COR-L47 (cell line): ENCODE measurements at regions not wholly inside any gene's neighbourhood (a gene's known extent, or its start where the extent isn't known, plus 50 kb on each side); places are given as distances from the start of the nearest gene placed in this dataset.

Experiments used
- DNase-seq: peaks from one replicate; lab custom pipeline; 2025; lab: John Stamatoyannopoulos, UW

DNA sequence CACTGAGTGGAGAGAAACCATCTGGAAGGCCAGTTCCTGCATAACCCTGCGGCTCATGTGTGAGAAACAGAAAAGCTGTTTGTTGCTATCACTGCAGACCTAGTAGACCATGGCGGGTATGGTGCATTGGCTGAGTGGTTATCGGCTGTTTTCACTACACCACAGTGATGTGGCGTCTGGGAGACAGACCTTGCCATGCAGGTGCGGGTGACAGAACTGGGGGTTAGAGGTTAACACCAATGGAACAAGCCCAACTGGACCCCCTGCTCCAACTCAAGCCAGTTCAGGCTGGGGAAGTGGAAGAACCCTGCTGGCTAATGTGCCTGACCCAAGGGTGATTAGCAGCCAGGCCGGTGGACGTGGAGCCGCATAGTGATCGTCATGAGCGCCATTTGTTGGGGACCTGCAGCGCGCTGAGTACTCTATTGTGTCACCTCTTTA is 91.9 kb downstream of the IRF8 start:
- no peak for DNase-seq

- no peak for DNase-seq
Observed at GRCh38 chr16:85991425-85991824, 92.5 kb downstream of the IRF8 start.

DNA sequence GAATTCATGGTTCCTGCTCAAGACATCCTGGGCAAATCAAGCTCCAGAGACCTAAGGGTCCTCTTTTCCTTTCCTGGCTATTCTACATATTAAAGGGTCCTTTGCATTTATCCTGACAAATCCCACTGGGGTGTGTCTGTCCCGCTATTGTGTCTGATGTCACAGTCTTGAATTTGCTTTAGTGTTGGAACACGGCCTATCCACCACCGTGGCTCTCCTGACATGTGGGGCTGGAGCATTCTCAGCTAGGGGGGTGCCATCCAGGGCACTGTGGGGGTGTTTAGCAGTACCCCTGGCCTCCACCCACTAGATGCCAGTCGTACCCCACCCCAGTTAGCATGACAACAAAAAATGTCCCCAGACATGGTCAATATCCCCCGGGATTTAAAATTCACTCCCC is 92.9 kb downstream of the IRF8 start:
- no peak for DNase-seq

DNA sequence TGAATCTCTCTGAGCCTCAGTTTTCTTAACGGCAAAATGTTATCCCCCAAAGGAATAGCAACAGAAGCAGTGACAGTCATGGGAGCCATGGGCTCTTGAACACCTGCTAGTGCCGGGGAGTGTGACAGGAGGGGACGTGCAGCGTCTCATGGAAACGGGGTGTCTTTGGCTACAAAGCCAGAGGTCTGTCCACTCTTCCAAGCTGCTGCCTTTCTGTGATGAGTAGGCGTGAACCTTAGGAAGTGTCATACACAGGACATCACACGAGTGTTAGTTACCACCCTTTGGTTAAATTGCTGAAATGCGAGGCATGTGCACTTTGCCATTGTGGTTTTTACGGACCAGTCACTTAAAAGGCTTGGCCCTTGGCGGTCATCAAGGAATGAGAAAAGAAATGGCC is 93.4 kb downstream of the IRF8 start:
- DNase-seq, result no peak

DNA sequence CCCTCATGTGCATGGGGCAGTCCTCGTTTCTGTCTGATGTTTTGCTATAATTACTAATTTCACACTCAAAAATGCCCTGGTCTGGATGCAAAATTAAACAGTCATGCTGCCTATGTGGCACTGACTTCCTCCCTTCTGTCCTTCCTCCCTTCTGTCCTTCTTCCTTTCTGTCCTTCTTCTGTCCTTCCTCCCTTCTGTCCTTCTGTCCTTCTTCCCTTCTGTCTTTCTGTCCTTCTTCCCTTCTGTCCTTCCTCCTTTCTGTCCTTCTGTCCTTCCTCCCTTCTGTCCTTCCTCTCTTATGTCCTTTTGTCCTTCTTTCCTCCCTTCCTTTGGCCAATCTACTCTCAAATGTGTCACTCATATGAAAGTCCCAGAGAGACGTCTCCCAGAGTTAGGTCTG is 93.8 kb downstream of the IRF8 start:
- no peak for DNase-seq

GRCh38 chr16:85994492-85995490 is 95.8 kb downstream of the IRF8 start:
- DNase-seq, result no peak

GRCh38 chr16:85995541-85996423 is 96.8 kb downstream of the IRF8 start:
- DNase-seq, result no peak

- DNase-seq, result no peak
Observed at GRCh38 chr16:85996843-85997242, 97.9 kb downstream of the IRF8 start.

- no peak for DNase-seq
Observed at GRCh38 chr16:85998171-85998867, 99.4 kb downstream of the IRF8 start.

DNA sequence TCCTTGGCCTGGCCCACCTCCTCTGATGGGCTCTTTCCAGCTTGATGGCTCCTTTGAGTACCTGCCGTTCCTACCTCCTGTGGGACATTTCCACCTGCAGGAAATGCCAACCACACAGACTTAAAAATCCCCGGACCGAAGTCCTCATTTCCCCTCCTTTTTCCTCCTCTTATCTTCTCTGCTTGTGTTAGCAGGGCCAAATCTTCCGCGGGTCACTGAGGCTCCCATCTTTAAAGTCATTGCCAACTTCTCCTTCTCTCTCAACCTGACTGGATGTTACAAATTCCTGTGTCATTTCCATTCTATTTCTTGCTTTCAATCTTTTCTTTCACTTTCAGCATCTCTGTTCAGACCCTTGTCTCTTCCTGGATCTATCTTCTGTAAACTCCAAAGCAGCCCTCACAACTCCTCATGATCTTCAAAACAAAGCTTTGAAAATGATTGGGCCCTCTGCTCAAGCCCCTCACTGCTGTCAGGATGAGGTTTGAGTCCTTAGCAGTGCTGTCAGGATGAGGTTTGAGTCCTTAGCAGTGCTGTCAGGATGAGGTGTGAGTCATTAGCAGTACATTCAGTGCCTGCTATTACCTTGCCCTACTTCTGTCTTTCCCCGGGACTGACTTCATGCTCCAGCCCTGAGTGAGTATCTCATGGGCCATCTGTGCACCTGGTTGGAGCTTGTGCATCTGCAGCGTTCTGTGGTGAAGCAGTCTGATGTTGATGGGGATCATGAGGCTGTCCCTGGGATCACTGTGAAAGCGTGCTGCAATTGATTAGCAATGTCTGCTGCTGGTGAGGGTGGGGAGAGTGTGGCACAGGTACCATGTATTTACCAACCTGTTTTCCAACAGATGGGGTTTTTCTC is 100.1 kb downstream of the IRF8 start:
- DNase-seq, result no peak

DNA sequence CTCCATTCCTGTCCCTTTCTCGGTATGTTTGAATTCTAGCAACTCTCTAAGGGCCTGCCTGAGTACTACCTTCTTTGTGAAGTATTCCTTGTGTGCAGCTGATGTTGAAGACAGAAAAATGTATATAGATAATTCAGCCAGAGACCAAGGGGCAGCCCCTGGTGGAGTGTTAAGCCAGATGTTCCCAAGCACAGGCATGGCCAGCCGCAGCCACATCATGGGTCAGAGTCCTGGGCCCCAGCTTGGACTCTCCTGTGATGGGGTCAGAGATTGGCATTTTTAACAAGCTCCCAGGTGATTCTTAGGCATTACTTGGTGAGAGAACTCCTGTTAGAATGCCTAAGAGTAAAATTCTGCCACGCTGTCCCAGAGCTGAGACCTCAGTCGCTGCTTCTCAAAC is 100.8 kb downstream of the IRF8 start:
- DNase-seq, result no peak

GRCh38 chr16:86002178-86002900 is 103.4 kb downstream of the IRF8 start:
- no peak for DNase-seq

DNA sequence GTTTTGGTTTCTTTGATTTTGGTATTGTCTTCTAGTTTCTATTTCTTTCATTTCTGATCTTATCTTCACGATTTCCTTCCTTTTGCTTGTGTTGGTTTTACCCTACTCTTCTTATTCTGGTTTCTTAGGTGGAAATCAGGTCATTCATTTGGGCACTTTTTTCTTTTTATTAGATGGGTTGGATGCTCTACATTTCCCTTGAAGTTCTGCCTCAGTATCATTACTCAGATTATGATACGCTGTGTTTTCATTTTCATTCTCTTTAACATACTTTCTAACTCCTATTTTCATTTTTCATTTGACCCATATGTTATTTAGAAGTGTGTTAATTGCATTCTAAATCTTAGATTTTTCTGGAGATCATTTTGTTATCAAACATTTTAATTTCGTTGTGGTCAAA is 108.6 kb downstream of the IRF8 start:
- DNase-seq, result no peak

GRCh38 chr16:86010680-86011141 is 111.7 kb downstream of the IRF8 start:
- DNase-seq, result no peak

- DNase-seq, result no peak
Observed at GRCh38 chr16:86011532-86011931, 112.6 kb downstream of the IRF8 start.

GRCh38 chr16:86012221-86012620 is 113.3 kb downstream of the IRF8 start:
- no peak for DNase-seq

DNA sequence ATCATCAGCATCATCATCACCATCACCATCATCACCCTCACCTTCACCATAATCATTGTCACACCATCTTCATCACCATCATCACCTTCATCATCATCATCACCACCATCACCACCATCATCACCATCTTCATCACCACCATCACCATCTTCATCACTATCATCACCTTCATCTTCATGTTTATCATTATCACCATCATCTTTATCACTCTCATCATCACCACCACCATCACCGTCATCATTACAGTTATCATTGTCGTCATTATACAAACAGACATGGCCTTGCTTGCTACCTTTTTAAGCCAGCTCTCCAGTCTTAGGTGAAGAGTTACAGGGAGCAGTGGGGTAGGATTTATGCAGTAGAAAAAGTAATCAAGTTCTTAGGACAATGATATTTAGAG is 114.9 kb downstream of the IRF8 start:
- no peak for DNase-seq

GRCh38 chr16:86015606-86016005 is 116.6 kb downstream of the IRF8 start:
- no peak for DNase-seq

DNA sequence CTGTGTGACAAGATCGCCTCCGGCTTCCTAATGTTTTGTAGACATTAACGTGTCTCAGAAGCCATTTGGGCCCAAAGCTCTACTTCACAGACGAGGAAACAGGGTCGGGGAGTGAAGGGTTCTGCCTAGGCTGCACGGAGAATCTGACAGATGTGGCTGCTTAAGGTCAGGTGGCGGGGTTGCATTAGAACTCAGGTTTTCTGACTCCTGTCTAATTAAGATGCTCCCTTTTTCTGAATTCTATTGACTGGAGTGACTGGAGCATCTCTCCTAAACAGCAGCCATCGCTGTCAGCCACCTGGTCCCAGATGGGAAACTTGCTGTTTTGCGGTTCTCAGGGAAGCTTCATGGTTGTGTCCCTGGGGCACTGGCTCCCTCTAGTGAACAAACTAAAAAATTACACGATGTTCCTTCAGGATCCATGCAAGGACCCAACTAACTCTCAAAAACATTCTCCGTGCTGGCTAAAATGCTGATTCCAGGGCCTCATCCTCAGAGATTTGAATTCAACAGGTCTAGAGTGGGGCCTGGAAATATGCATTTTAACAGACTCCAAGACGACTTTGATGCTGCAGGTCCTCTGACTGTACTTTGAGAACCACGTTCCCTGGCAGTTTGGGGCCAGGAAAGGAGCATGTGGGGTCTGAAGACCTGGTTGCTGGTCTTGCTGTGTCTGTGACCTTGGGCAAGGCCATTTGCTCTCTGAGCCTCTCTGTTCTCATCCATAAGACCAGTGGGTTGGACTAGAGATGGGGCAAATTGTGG is 117.4 kb downstream of the IRF8 start:
- no peak for DNase-seq

- DNase-seq, result no peak
Observed at GRCh38 chr16:86018071-86018470, 119.1 kb downstream of the IRF8 start.
